Embryonic facial prominence (tissue), 1 donor: ENCODE measurements at regions not wholly inside any gene's neighbourhood (a gene's known extent, or its start where the extent isn't known, plus 50 kb on each side); places are given as distances from the start of the nearest gene placed in this dataset.
A peak's percentile ranks its signal among the peaks of the same experiment; 100 is the strongest.

Experiments used
- DNase-seq: peaks from one replicate; pipeline ENCODE4 v3.0.0-alpha.2; 2016; ENCODE audit errors: extremely low spot score

DNA sequence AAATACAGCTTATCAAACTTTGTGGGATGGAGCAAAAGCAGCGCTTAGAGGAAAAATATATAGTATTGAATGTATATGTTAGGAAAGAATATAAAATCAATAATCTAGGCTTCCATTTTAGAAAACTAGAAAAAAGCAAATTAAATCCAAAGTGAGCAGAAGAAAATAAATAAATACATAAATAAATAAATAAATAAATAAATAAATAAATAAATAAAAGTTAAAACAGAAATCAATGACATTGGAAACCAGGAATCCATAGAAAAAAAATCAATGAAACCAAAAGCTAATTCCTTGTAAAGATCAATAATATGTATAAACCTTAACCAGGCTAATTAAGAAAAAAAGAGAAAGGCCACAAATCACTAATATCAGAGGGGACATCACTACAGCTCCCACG lies 141.8 kb upstream of the C1QTNF7 start:
- DNase-seq = no peak

DNA sequence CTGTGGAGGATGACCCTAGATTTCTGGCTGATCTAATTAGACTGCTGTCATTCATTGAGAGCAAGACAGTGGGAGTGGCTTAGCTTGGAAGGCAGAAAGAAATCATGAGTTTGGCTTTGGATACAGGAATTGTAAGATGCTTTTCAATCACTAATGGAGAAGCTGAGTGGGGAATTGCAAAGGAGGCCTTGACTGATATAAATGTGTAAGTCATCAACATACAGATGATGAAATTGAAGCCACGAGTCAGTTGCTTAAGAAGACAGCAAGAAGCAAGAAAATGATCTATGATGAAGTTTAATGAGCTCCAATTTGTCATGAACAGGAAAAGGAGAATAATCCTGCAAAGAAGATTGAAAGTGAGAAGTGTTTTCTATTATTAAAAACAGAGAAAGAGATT lies 136.7 kb upstream of the C1QTNF7 start:
- DNase-seq = no peak

DNA sequence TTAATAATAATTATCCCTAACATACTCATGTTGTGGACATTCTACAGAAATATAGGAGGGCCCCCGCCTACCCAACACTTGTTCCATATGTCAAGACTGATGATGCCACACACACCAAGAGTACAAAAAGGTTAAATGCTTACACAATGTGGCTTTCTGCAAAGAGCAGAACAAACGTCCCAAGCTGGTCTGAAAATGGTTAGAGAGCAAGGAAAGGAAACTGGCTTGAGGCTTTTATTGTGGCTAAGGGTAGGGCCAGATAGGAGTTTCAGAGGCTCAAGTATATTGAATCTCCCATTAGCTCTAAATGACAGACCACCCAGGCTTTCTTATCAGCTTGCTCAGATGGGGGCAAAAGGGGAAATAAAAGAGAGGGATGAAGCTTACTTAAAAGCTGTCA lies 134.1 kb upstream of the C1QTNF7 start:
- DNase-seq = no peak

DNA sequence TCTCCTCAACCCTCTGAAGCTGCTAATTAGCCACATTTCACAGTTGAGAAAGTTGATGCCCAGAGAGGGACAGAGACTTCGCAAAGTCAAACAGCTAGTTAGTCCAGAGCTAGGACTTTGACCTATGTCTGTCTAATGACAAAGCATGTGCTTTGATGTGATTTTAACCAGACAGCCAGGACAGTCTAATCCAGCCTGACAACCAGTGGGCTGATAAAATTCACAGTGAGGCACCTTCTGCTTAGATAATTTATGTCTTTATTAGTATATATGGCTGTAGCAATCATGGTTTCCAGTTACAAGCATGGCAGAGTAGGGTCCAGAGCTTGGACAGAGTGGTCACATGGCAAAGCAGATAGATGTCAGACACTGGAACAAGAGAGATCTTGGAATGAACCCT lies 133.6 kb upstream of the C1QTNF7 start:
- no peak for DNase-seq

DNA sequence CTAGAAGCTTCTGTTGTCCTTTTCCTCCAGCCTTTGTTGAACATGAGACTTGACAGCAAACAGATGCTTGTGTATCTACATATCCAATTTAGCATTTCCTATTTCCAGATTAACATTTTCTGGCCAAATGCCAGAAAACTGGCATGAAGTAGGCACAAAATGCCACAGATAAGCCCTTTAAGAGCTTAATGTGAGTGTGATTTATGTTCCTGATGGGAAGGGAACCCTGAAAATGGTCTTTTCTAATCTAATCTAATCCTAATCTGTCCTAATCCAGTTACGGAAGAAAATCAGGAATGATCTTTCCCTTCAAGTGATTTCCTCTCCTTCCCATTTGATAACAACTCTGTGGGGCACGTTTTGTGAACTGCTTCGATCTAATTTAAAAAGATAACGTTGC lies 133.0 kb upstream of the C1QTNF7 start:
- no peak for DNase-seq

DNA sequence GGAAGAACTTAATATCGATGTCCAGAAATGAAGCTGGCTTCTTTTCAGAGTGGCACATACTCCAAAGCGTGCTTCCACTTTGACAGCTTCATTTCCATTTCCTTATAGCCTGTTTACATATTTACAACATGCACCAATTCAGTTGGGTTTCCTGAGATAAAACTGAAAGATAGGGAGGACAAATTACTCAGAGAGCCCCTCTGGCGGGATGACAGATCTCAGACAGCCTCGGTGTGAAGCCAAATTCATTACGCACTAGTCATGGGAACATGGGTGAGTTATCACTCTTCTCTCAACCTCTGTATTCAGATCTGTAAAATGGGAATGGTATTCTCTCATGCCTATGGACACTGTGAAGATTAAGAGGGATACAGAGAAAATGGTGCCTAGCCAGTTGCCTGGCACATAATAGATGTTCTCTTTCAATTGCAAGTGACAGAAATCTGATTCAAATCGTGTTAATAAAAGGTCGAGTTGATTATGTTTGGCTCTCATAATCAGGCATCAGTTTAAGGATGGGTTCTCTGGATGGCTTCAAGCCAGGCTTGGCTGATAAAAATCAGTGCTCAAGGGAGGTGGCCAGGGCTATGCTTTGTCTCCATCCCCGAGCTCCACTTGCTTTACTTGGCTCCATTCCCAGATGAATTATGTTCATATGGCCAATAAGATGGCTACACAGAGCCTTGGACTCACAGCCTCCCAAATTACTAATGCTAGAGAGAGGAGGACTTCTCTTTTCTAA lies 132.2 kb upstream of the C1QTNF7 start:
- DNase-seq = no peak

DNA sequence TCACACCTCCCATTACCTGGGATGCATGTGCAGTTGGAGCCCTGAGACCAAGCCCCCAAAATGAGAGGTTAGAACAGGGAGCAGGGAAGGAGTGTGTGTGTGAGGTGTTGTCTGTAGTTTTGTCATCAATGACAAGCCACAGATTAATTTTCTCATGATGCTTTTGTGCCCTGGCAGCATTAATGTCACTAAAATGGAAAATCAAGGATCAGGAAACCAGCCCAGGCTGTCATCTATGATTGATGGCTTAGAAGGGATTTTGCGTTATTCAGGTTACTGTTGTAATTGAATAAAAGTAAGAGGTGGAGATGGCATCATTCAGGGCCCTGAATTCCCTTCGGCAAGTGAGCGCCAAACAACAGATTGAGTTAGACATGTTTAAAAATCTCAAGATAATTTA lies 130.5 kb upstream of the C1QTNF7 start:
- no peak for DNase-seq

DNA sequence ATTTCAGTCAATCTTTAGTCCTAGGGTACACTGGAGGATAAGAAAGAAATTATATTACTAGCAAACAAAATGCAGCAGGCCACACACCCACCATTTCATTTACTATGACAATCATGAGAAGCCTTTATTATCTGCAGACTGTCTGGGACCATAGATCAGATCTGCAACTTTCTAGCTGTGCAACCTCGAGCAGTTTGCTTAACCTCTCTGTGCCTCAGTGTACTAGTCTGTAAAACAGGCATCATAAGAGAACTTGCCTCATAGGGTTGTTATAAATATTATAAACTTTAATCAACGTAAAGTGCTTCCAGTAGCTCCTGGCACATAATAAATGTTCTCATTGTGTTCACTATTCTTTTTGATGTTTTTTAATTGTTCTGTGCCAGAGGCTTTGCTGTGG lies 128.2 kb upstream of the C1QTNF7 start:
- DNase-seq = no peak

DNA sequence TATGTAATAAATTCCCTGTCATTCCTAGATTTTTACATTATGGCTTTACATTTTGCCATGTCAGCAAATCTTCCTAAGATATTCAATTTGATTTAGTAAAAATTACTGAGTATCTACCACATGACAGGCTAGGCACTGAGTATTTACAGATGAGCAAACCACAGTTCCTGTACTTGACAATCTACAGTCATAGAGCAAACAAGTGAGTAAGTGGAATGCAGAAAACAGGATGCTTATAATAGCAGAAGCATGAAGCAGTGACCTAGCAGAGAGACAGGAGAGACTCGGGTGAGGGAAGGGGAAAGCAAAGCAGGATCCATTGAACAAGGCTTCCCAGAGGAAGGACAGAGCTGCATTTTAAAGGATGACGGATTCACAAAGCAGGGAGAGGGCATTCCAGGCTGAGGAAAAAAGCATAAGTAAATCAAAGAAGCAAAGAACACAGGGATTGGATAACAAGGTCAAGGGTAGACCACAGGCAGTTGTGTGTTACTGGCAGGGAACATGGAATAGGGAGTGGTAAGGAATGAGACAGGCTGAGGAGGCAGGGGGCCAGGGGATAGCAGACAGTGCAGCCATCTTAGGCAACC lies 124.7 kb upstream of the C1QTNF7 start:
- DNase-seq = peak; percentile 18

DNA sequence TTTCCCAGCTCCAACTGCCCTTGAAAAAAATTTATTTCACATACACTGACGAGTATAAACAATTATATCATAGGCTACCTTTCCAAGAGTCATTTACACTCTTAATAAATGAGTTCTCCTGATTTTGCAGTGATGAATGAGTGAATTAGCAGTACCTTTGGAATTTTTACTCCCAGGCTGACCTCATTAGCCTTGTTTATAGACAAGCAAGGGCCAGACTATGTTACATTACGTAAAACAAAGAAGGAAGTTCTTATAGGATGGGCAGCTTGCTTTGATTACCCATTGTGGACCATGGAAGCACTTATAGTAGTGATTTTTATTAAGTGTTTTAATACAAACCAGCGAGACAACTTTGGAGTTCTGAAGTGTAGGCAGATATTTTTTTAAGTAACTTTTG lies 112.9 kb upstream of the C1QTNF7 start:
- no peak for DNase-seq

DNA sequence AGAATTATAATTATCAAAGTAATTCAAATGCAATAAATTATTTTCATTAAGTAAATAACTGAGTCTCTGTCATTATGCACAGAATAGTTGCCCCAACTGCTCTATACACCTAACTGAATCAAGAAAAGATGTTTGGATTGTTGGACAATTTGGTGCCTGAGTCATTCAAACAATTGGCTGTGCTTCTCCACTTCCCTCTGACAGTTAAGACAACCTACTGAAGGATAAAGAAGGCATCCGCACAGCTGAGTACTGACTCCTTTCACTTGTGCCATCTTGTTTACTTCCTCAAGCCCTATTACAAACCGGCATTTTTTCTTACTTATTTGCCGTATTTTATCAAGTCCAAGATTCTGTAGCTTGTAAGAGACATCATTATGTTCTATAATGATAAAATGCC lies 110.6 kb upstream of the C1QTNF7 start:
- DNase-seq = no peak

DNA sequence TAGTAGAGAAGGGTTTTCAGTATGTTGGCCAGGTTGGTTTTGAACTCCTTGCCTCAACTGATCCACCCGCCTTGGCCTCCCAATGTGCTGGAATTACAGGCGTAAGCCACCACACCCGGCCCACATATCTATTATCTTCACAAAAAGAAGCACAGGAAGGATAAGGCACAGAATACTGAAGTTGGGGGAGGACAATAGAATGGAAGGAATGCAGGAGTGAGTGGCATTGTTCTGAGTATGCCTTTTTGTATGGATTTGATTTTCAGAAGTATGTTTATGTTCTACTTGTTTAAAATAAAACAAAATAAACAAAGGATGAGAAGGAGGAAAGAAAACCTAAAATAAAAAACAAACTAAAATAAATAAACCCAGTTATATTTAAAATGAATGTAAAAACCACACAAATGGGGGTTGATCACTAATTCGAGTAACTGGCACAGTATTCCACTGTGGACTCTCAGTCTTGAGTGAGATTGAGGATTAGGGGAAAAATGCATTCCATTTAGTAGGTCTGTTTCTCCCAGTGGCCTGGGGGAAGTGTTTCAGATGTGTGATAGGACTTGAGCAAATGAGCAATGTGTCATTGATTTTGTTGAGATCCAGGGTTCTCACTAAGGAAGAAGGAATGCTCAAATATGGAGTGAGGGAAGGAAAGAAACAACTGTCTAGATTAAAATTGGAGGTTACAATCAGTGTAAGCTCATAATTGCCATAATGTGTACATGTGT lies 109.0 kb upstream of the C1QTNF7 start:
- DNase-seq = no peak

DNA sequence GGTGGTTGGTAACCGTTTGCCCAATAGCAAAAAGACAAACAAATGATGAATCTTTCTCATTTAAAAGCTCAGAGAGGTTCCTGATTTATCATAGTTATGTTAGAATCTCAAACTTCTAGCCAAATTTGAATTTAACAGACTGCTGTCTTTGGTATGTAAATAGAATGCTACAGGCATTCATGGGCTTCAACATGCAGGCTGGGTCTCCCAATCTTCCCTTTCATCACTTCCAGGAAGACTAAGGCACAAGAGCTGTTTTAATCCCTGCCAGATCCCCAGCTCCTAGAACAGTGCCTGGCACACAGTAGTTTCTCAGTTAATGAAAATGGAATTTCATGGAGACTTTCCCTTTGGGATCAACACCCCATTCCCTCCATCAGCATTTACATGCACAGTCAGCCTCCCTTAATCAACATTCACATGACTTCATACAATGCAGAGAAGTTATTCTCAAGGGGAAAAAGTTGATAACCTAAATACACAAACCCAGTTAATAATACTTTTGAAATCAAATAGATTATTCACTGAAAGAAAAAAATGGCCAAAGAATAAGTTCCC lies 107.6 kb upstream of the C1QTNF7 start:
- no peak for DNase-seq

DNA sequence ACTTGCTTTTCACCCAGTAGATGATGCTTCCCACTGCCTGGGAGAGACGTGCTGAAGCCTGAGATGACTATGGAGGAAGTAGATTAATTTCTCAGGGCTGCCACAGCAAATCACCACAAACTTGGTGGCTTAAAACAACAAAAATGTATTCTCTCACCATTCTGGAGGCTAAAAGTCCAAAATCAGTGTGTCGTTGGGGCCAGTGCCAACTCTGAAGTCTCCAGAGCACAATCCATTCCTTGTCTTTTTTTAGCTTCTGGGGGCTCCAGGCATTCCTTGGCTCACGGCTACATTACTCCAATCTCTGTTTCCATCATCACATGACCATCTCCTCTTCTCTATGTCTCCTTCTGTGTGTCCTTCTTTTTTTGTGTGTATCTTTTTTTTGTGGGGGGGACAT lies 105.8 kb upstream of the C1QTNF7 start:
- DNase-seq = no peak

DNA sequence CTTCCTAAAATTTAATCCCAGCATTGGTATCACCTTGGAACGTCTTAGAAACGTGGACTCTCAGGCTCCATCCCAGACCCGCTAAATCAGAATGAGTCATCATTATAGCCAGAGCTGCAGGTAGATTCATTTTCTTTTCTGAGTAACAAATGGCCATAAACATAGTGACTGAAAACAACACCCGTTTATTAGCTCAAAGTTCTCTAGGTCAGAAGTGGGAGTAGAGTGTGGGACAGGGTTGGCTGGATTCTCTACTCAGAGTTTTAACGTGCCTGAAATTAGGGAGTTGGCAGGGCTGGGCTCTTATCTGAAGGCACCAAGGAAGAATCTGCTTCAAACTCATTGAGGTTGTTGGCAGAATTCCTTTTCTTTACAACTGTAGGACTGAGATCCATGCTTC lies 101.8 kb upstream of the C1QTNF7 start:
- no peak for DNase-seq

DNA sequence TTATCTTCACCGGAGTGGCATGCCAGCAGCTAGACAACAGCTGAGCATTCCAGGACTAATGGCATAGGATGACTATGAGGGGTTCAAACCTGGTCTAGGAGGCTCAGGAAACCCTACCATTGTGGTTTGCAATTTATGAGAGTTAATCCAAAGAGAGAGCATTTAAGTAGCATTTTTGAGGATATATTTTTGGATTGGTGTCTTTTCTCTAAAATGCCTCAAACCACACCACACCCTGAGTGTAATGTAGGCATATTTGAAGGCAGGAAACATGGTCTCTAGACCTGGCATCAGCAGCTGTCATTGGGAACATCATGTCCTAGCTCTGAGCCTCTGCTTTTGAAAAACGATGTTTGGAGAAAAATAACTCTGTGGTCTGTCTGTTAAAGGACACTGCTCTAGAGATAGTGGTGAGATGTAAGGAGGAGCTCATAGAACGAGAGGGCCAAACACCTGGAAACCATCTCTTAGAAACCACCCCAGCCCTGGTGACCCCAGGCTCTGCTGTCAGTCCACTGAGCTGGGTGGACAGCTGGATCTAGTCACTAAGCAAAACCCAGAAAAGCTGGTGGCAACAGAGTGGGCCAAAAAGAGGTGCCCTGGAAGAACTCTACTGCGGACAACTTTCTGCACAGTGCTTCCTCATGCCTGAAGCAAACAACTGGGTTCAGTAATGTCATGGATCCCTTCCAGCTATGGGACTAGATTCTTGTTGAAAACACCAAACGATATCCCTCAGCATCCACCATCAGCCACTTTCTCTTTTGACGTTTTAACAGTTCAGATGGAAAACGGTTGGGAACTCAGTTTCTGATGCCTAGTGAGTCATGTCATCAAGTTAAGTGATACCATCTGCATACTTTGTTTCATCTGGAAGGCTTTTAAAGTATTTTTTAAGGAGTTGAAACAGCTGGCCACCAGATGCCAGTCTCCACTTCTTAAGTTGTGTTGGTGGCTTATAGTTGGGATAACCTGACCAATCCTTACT lies 100.2 kb upstream of the C1QTNF7 start:
- peak; percentile 53 for DNase-seq

DNA sequence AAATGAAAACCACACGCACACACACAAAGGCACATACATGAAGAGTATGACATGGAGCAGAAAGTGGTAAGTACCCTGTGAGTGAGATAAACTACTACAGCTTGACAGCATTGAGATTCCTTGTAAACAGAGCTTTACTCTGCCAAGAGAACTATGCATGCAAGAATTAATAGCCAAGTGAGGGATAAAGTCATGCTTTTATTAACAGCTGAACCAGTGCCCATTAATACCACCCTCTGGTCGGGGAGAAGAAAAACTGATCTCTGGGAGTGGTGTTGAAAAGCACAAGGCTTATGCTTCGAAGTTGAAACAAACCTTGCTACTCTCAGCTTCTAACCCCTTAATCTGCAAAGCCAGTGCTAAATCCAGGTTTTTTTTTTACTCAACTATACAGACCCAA lies 95.9 kb upstream of the C1QTNF7 start:
- DNase-seq = no peak

DNA sequence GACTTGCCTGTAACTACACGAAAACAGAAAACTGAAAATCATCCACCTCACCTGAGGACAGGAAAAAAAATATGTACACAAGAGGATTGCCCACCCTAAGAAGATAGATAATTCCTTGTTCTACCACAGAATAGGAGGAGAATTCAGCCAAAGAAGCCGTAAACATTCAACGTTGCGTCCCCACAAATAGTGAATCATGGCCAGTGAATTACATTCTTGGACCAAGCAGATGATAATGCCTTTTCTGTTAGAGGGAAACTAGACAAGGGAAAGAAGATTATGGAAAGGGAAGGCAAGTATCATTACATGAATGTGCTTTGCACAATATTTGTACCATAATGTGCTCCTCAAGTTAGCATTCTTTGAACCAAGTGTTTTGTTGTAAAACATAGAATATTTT lies 95.5 kb upstream of the C1QTNF7 start:
- no peak for DNase-seq

DNA sequence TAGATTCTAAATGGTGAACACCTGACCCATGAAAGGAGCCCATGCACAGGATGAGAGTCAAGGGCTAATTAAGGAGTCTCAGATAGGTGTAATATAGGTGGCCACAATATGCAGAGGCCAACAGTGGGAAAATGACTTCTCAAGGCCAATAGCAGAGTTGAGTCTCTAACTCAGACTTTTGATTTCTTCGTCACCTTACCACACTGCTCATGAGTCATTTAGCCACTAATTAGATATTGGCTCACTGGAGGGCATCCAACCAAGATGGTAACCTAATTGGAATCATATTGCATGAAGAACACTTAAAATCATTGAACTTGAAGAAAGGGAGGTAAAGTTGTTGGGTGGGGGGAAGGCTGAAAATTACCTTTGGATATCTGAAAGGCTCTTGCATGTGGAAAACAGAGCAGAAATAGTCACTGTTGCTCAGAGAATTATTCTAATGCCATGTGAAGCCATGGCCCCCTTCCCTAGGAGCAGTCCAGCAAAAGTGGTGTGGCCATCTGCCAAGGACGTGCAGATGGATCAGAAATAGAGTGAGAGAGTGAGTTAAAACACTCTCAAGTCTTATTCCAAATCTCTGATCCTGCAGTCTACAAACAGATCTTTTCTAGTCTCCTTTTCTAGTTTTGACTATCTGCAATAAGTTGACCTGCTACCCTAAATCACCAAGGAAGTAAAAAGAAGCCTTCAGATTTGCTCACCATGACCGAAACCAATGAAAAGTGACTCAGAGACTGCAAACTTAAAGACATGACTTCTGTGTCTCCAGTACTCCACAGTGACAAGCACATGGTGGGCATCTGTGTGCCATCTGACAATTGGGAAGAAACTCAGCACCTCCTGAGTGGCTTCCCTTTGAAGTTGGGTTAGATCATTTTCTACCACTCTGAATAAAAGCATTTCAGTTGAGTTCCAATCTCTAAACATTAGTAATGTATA lies 93.9 kb upstream of the C1QTNF7 start:
- no peak for DNase-seq

DNA sequence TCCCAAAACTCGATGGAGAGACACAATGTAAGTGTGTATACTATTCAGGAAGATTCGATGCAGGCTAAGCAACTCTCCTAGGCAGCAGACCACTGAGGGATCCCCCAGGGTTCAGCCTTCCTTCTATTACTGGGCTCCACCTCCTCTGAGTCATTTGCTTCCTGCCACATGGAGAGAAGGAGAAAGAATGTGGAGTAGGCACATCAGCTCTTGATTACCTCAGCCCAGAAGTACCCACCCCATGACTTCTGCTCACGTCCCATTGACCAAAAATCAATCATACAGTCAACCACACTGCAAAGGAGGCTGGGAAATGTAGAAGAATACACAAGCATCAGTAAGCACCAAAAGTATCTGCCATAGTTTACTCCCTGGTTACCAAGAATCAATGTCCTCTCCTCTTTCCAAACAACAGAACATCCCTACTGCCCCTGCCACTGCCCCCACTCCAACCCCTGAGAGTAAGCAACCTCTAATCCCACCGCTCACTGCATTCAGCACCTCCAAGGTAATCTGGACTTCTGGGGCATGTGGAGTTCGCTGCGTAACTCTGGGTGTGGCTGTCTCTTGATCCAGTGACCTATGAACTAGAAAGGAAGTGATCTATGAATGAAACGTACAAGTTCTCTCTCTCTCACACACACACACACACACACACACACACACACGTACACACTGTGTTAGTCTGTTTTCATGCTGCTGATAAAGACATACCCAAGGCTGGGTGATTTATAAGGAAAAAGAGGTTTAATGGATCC lies 91.2 kb upstream of the C1QTNF7 start:
- DNase-seq = no peak
